Natural killer cell (primary cell): ENCODE measurements at regions not wholly inside any gene's neighbourhood (a gene's known extent, or its start where the extent isn't known, plus 50 kb on each side); places are given as distances from the start of the nearest gene placed in this dataset.

ENCODE experiments used
- ATAC-seq, 3 donors: fragments of 150-1000 bp in 2 of 3; fragments of 200-7000 bp in 1 of 3; cut with Tn5 transposase; 1 replicate in 1 of 3; 2 replicates in 2 of 3; pipeline ENCODE4 v1.10.0; 2021; ENCODE audit warnings: mild to moderate bottlenecking in 2 of 3, moderate library complexity in 2 of 3
- DNase-seq, 2 donors: peaks; one replicate each; pipeline versions ENCODE4 v3.0.0 to v3.0.0-alpha.2; 2013 to 2021; ENCODE audit warnings: mixed read lengths in 1 of 2
- H3K27ac ChIP-seq: one replicate; pipeline ENCODE4 v1.5.1; 2013; ENCODE audit warnings: mild to moderate bottlenecking, low read length
- H3K27me3 ChIP-seq: one replicate; pipeline ENCODE4 v1.6.1; 2013; ENCODE audit warnings: low read length; ENCODE audit not compliant: control insufficient read depth, insufficient read depth
- H3K36me3 ChIP-seq: one replicate; pipeline ENCODE4 v1.6.1; 2013; ENCODE audit warnings: low read length; ENCODE audit not compliant: control insufficient read depth, insufficient read depth
- H3K4me1 ChIP-seq: one replicate; pipeline ENCODE4 v1.6.1; 2013; ENCODE audit warnings: low read length; ENCODE audit not compliant: control insufficient read depth, insufficient read depth
- H3K4me3 ChIP-seq: one replicate; pipeline ENCODE4 v1.5.1; 2013; ENCODE audit warnings: low read length
- H3K9me3 ChIP-seq: one replicate; pipeline ENCODE4 v1.6.1; 2013; ENCODE audit warnings: low read length; ENCODE audit not compliant: control insufficient read depth, insufficient read depth
- H3K27ac Mint-ChIP-seq, 2 donors: one replicate each; pipeline ENCODE4 v1.8.0; 2022; ENCODE audit warnings: mild to moderate bottlenecking in 2 of 2, mixed read lengths in 2 of 2, moderate library complexity in 1 of 2
- H3K27me3 Mint-ChIP-seq, 2 donors: one replicate each; pipeline ENCODE4 v1.8.0; 2022; ENCODE audit warnings: low read depth in 2 of 2, mixed read lengths in 2 of 2
- H3K36me3 Mint-ChIP-seq: one replicate; pipeline ENCODE4 v1.8.0; 2022; ENCODE audit warnings: mixed read lengths
- H3K4me1 Mint-ChIP-seq, 2 donors: one replicate each; pipeline ENCODE4 v1.8.0; 2022; ENCODE audit warnings: mixed read lengths in 2 of 2
- H3K4me3 Mint-ChIP-seq: one replicate; pipeline ENCODE4 v1.8.0; 2022; ENCODE audit warnings: mild to moderate bottlenecking, moderate library complexity, mixed read lengths
- H3K9me3 Mint-ChIP-seq, 2 donors: one replicate each; pipeline ENCODE4 v1.8.0; 2022; ENCODE audit warnings: mixed read lengths in 2 of 2
- CTCF ChIP-seq: fragments of 200-600 bp; IDR thresholded peaks from one replicate; pipeline ENCODE4 v1.8.0; 2022; ENCODE audit warnings: antibody characterized with exemption
- WGBS: methylation state at CpG from one replicate; pipeline ENCODE4 v1.1.7; 2013; ENCODE audit warnings: missing lambda C conversion rate; ENCODE audit not compliant: insufficient coverage; 5-methylcytosine and 5-hydroxymethylcytosine counted together
- intact Hi-C: fragments of 100-400 bp; cut with micrococcal nuclease; formaldehyde crosslinking; loops from one replicate; pipeline ENCODE4 v1.14.2; 2022

- Mint-ChIP-seq H3K4me3 (no peak overlapping the region), H3K27ac (no peak overlapping the region), H3K4me1 (no peaks in the 10 kb centered on the region), H3K9me3 (no peaks in the 10 kb centered on the region), H3K36me3 (no peaks in the 10 kb centered on the region), H3K27me3 (peaks cover 16 to 24% of the 10 kb centered on the region in 2 donors)
- ATAC-seq: no peak
- Histone ChIP-seq H3K27ac (no peak overlapping the region), H3K4me3 (no peak overlapping the region), H3K27me3 (no peaks in the 10 kb centered on the region), H3K9me3 (no peaks in the 10 kb centered on the region), H3K4me1 (no peaks in the 10 kb centered on the region), H3K36me3 (no peaks in the 10 kb centered on the region)
- peak in 1 of 2 donors; percentile 15 for DNase-seq
- intact Hi-C loops: no loop called here
- peak; percentile 32 for TF ChIP-seq CTCF
Measured at GRCh38 chr16:77599793-77600415, 122.4 kb upstream of the NUDT7 start.

- peaks cover 16 to 19% of the 10 kb centered on the region in 2 donors for H3K27me3 Mint-ChIP-seq
Measured at GRCh38 chr16:77600555-77600954, 121.8 kb upstream of the NUDT7 start.

GRCh38 chr16:77603656-77604055 is 118.7 kb upstream of the NUDT7 start:
- H3K9me3 ChIP-seq: no peaks in the 10 kb centered on the region
- H3K4me1 ChIP-seq: no peaks in the 10 kb centered on the region
- Mint-ChIP-seq H3K27me3 (peaks cover 18 to 31% of the 10 kb centered on the region in 2 donors), H3K36me3 (no peaks in the 10 kb centered on the region), H3K4me3 (no peak overlapping the region), H3K4me1 (no peaks in the 10 kb centered on the region), H3K9me3 (no peaks in the 10 kb centered on the region), H3K27ac (no peak overlapping the region)
- H3K36me3 ChIP-seq: no peaks in the 10 kb centered on the region
- no peaks in the 10 kb centered on the region for H3K27me3 ChIP-seq
- DNase-seq: no peak
- intact Hi-C loops: no loop called here
- no peak for ATAC-seq
- no peak overlapping the region for H3K27ac ChIP-seq
- H3K4me3 ChIP-seq: no peak overlapping the region
- 75% methylated on average over 2 of the region's 2 CpGs for WGBS
- no peak for TF ChIP-seq CTCF

More at GRCh38 chr16:77600555-77600954, 121.8 kb upstream of the NUDT7 start:
- H3K4me1 ChIP-seq: no peaks in the 10 kb centered on the region
- ATAC-seq: no peak
- Mint-ChIP-seq H3K4me1 (no peaks in the 10 kb centered on the region), H3K4me3 (no peak overlapping the region), H3K9me3 (no peaks in the 10 kb centered on the region), H3K36me3 (no peaks in the 10 kb centered on the region), H3K27ac (no peak overlapping the region)
- no peak overlapping the region for H3K27ac ChIP-seq
- H3K27me3 ChIP-seq: no peaks in the 10 kb centered on the region
- DNase-seq: no peak
- 75% methylated on average over 2 of the region's 2 CpGs for WGBS
- no peaks in the 10 kb centered on the region for H3K36me3 ChIP-seq
- intact Hi-C loops: no loop called here
- H3K9me3 ChIP-seq: no peaks in the 10 kb centered on the region
- no peak overlapping the region for H3K4me3 ChIP-seq
- TF ChIP-seq CTCF: no peak

- no peak for ATAC-seq
- no peak overlapping the region for H3K4me3 ChIP-seq
- Mint-ChIP-seq H3K27ac (no peak overlapping the region), H3K4me3 (no peak overlapping the region), H3K9me3 (no peaks in the 10 kb centered on the region), H3K4me1 (no peaks in the 10 kb centered on the region), H3K36me3 (no peaks in the 10 kb centered on the region), H3K27me3 (peaks cover 17 to 45% of the 10 kb centered on the region in 2 donors)
- no peaks in the 10 kb centered on the region for H3K36me3 ChIP-seq
- no peak for DNase-seq
- no peak for TF ChIP-seq CTCF
- no peaks in the 10 kb centered on the region for H3K4me1 ChIP-seq
- no peak overlapping the region for H3K27ac ChIP-seq
- intact Hi-C loops: no loop called here
- no peaks in the 10 kb centered on the region for H3K9me3 ChIP-seq
- no peaks in the 10 kb centered on the region for H3K27me3 ChIP-seq
- 88% methylated on average over 4 of the region's 6 CpGs for WGBS
Measured at GRCh38 chr16:77610496-77610895, 111.8 kb upstream of the NUDT7 start.
